Naive thymus-derived CD8-positive, alpha-beta T cell (primary cell): ENCODE measurements at regions not wholly inside any gene's neighbourhood (a gene's known extent, or its start where the extent isn't known, plus 50 kb on each side); places are given as distances from the start of the nearest gene placed in this dataset.

Source experiments
- ATAC-seq, 2 donors: fragments of 150-1000 bp; cut with Tn5 transposase in 1 of 2; sonication (Bioruptor Pico), chemical (Tn5 transposase) in 1 of 2; 1 replicate in 1 of 2; 2 replicates in 1 of 2; pipeline ENCODE4 v1.10.0; 2021; ENCODE audit warnings: mild to moderate bottlenecking in 2 of 2, moderate library complexity in 2 of 2
- POLR2A ChIA-PET: fragments of 350-600 bp; sonication (Branson Sonifier 250); formaldehyde crosslinking; loops from one replicate; lab custom pipeline; 2021; ENCODE audit warnings: antibody characterized with exemption; lab: Charles Lee
- DNase-seq, 10 donors: peaks; one replicate each; pipeline versions ENCODE4 v3.0.0 to v3.0.0-alpha.2; 2020 to 2022
- H3K27ac Mint-ChIP-seq, 10 donors: one replicate each; pipeline ENCODE4 v1.8.0; 2020 to 2022; ENCODE audit warnings: mild to moderate bottlenecking in 10 of 10, mixed read lengths in 10 of 10, moderate library complexity in 4 of 10, inconsistent platforms in 1 of 10
- H3K27me3 Mint-ChIP-seq, 5 donors: one replicate each; pipeline ENCODE4 v1.8.0; 2021 to 2022; ENCODE audit warnings: mixed read lengths in 5 of 5
- H3K36me3 Mint-ChIP-seq, 3 donors: one replicate each; pipeline ENCODE4 v1.8.0; 2020 to 2022; ENCODE audit warnings: mixed read lengths in 3 of 3, mild to moderate bottlenecking in 2 of 3, inconsistent platforms in 1 of 3
- H3K4me1 Mint-ChIP-seq, 4 donors: one replicate each; pipeline ENCODE4 v1.8.0; 2021 to 2022; ENCODE audit warnings: mixed read lengths in 4 of 4
- H3K4me3 Mint-ChIP-seq, 10 donors: one replicate each; pipeline ENCODE4 v1.8.0; 2020 to 2022; ENCODE audit warnings: mild to moderate bottlenecking in 10 of 10, mixed read lengths in 10 of 10, moderate library complexity in 6 of 10, inconsistent platforms in 1 of 10
- H3K9me3 Mint-ChIP-seq, 9 donors: one replicate each; pipeline ENCODE4 v1.8.0; 2020 to 2022; ENCODE audit warnings: mixed read lengths in 9 of 9, mild to moderate bottlenecking in 3 of 9, inconsistent platforms in 1 of 9, moderate library complexity in 1 of 9

DNA sequence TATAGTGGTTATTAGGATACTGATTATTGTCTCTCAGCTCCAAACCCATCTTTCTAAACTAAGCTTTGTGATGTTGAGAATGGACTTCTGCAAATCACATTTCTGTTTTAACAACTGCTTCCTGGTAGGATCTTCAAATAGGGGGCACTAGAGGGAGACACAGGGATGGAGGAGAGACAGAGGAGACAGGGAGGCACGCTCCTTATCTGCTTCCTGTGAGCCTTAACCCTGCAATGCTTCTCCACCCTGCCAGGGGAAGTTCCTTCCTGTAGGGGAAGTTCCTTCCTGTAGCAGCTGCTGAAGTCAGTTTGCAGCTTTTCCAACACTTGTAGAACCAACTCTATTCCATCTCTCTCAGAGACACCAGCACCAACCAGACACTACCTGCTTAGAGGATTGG is 847.2 kb downstream of the CCSER2 start:
- Mint-ChIP-seq H3K27me3 (peaks cover 0 to 8% (median 3%) of the 10 kb centered on the region in 5 donors), H3K36me3 (no peaks in the 10 kb centered on the region), H3K4me3 (no peak overlapping the region), H3K9me3 (peaks cover 0 to 10% (median 0%) of the 10 kb centered on the region in 9 donors), H3K27ac (no peak overlapping the region), H3K4me1 (no peaks in the 10 kb centered on the region)
- POLR2A ChIA-PET: no interaction called here
- DNase-seq: no peak
- no peak for ATAC-seq

DNA sequence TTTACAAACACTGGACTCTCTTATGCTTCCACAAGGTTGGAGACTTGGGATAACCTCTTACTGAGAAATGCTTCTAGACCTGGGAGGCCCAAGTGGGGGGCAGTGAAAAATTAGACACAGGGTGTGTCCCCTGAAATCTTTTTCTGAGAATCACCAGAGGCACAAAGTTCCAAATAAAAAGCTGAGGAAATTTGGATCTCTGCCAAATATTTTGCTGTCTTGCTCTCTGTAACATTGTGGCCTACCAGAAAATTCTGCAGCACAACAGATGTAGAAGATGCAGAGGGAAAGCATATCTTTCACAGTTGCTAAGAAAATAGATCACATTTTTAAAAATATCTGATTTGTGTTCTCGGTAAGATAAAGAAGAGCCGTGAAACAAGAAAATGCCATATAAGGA is 849.4 kb downstream of the CCSER2 start:
- no peak for DNase-seq
- Mint-ChIP-seq H3K4me3 (no peak overlapping the region), H3K4me1 (no peaks in the 10 kb centered on the region), H3K36me3 (no peaks in the 10 kb centered on the region), H3K27ac (no peak overlapping the region), H3K27me3 (peaks cover 0 to 5% (median 0%) of the 10 kb centered on the region in 5 donors), H3K9me3 (peaks cover 0 to 4% (median 0%) of the 10 kb centered on the region in 9 donors)
- ATAC-seq: no peak
- POLR2A ChIA-PET: no interaction called here

DNA sequence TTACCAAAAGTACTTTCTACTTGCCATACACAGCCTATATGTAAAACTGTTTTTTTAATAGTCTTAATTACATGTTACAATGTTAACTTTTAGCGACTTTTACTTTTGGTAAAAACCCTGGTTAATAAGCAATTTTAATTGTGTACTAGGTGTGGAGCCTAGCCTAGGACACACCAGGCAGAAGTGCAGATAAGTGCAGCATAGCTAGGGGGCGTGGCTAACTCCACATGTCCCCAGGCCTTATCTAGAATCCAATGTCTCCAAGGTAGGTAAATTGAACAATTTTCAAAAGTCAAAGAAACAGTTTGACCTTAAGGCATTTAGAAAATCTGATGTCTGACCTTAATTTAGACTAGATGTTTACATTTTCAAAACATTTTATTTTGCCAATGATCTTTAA is 858.7 kb downstream of the CCSER2 start:
- H3K4me1 Mint-ChIP-seq: no peaks in the 10 kb centered on the region
- H3K27me3 Mint-ChIP-seq: peaks cover 0 to 9% (median 1%) of the 10 kb centered on the region in 5 donors
- ATAC-seq (no peak), DNase-seq (no peak)
- H3K9me3 Mint-ChIP-seq: peaks cover 0 to 10% (median 2%) of the 10 kb centered on the region in 9 donors
- H3K4me3 Mint-ChIP-seq: no peak overlapping the region
- POLR2A ChIA-PET: no interaction called here
- no peaks in the 10 kb centered on the region for H3K36me3 Mint-ChIP-seq
- no peak overlapping the region for H3K27ac Mint-ChIP-seq

DNA sequence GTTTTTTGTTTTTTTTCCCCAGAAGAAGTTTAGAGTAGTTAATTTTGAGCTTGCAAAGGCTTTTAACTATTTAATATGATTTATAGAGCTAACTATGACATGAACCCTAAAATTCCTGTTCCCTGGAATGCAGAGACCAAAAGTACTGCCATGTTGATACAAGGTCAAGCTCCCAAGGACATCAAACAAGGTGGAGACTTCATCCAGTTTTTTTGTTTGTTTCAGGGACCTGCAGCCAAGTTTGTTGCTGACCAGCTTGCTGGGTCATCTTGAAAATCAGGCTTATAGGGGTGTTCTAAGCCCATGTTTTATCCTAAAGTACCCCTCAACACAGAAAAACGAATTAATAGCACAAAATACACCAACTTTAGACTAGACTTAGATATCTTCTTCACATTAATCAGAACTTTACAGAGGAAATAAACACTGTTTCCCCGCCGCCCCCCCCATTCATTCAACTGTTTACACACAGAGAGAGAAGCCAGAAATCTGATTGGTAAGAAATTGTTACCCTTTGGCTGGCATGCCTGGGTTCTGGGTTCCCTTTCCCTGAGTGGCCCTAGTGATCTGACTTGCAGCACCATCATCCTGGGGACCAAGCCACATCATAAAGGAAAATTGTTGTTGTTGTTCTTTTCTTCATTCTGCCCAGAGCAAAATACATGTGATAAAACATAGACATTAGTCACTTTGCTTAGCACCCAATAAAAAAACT is 860.5 kb downstream of the CCSER2 start:
- POLR2A ChIA-PET: no interaction called here
- ATAC-seq: no peak
- H3K4me3 Mint-ChIP-seq: no peak overlapping the region
- H3K4me1 Mint-ChIP-seq: no peaks in the 10 kb centered on the region
- H3K27me3 Mint-ChIP-seq: peaks cover 0 to 12% (median 1%) of the 10 kb centered on the region in 5 donors
- no peaks in the 10 kb centered on the region for H3K36me3 Mint-ChIP-seq
- peaks cover 0 to 10% (median 2%) of the 10 kb centered on the region in 9 donors for H3K9me3 Mint-ChIP-seq
- no peak overlapping the region for H3K27ac Mint-ChIP-seq
- DNase-seq: no peak

DNA sequence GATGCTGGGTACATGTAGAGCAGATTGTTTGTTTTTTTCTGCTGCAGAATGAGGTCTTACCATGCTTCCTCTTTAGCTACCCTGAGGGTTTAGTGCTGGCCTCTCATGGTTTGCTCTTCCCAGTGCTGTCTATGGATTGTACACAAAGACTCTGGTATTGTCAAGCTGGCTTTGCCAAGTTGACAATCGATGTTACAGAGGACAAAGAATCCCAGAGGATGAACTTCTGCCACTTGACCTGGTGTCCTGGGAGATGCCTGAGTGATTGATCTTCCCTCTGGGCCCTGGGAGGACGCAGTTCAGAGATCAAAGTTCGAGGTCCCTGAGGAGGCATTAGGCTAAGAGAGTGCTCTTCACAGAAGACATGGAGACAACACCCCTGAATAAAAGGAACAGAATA is 865.4 kb downstream of the CCSER2 start:
- Mint-ChIP-seq H3K27me3 (peaks cover 0 to 18% (median 3%) of the 10 kb centered on the region in 5 donors), H3K27ac (no peak overlapping the region), H3K4me3 (no peak overlapping the region), H3K36me3 (no peaks in the 10 kb centered on the region), H3K4me1 (no peaks in the 10 kb centered on the region), H3K9me3 (peaks cover 0 to 10% (median 0%) of the 10 kb centered on the region in 9 donors)
- POLR2A ChIA-PET: no interaction called here
- DNase-seq: no peak
- no peak for ATAC-seq

DNA sequence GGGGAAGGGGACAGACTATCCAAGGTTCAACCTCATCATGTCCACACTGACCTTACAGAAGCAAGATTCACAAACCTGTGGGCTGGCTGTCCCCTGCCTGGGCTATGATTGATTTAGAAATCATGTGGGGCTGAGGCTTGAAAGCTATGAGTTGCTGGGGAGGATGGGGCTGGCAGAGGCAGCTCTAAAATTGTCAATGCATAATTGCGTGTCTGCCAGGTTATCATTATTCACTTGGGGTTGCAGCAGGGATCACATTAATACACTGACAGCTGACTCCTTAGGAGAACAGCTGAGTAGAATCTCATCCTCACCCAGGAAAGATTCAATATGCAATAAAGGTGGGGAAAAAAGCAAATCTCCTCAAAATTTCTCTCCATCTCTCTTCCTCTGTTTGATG is 866.3 kb downstream of the CCSER2 start:
- ATAC-seq (no peak), DNase-seq (no peak)
- Mint-ChIP-seq H3K27me3 (peaks cover 0 to 24% (median 3%) of the 10 kb centered on the region in 5 donors), H3K4me1 (no peaks in the 10 kb centered on the region), H3K36me3 (no peaks in the 10 kb centered on the region), H3K27ac (no peak overlapping the region), H3K9me3 (peaks cover 0 to 10% (median 0%) of the 10 kb centered on the region in 9 donors), H3K4me3 (no peak overlapping the region)
- POLR2A ChIA-PET: no interaction called here

DNA sequence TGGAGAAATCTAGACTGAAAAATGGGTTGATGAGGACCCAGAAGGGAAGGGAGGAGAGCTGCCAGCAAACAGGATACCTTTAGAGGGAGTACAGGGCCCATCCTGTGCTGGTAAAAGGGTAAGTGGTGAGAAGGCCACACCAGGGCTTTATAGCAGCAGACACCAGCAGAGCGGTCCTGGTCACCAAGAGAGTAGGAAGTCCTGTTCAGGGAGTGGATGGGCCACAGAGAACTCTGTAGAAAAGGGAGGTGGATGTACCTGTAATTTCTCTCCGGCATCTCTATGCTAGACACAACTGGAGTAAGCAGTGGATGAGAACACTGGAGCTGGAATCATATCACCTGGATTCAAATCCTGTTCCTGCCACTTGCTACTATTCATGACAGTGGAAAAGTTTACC is 867.2 kb downstream of the CCSER2 start:
- H3K9me3 Mint-ChIP-seq: peaks cover 0 to 10% (median 0%) of the 10 kb centered on the region in 9 donors
- no peak for ATAC-seq
- POLR2A ChIA-PET: no interaction called here
- no peak for DNase-seq
- no peak overlapping the region for H3K27ac Mint-ChIP-seq
- H3K27me3 Mint-ChIP-seq: peaks cover 0 to 24% (median 2%) of the 10 kb centered on the region in 5 donors
- no peaks in the 10 kb centered on the region for H3K4me1 Mint-ChIP-seq
- H3K4me3 Mint-ChIP-seq: no peak overlapping the region
- no peaks in the 10 kb centered on the region for H3K36me3 Mint-ChIP-seq

DNA sequence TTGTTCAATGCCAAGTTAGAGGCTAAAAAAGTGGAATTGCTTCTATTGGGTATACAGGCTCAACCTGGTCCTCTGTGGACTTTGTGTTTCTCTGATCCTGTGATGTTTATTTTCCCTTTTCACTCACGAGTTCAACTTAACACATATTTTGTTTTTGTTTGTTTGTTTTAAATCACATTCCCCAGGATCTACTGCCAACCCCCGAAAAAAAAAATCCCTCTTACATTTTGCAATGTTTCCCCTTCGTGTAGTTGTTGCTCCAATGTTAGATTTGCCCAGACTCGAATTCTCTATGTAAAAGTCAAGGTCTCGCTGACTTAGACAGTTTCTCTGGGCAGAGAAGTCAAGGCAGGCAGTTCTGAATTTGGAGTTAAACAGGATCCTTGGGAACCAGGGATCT is 876.4 kb downstream of the CCSER2 start:
- DNase-seq (no peak), ATAC-seq (no peak)
- Mint-ChIP-seq H3K4me3 (no peak overlapping the region), H3K27me3 (peaks cover 0 to 3% (median 0%) of the 10 kb centered on the region in 5 donors), H3K27ac (no peak overlapping the region), H3K9me3 (peaks cover 0 to 11% (median 2%) of the 10 kb centered on the region in 9 donors), H3K36me3 (no peaks in the 10 kb centered on the region), H3K4me1 (no peaks in the 10 kb centered on the region)
- POLR2A ChIA-PET: no interaction called here

DNA sequence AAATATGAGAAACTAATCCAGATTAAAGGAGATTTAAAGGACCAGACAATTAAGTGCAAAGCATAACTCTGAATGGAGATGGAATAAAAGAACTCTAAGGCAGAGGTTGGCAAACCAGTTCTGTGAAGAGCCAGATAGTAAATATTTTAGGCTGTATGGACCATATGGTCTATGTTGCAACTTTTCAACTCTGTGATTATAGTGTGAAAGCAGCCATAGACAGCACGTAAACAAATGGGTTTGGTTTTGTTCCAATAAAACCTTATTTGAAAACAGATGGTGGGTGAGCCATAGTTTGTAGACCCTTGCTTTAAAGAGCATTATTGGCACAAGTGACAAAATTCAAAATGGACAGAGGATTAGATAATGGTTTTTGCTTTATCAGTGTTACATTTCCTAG is 884.1 kb downstream of the CCSER2 start:
- H3K9me3 Mint-ChIP-seq: peaks cover 0 to 13% (median 3%) of the 10 kb centered on the region in 9 donors
- H3K4me3 Mint-ChIP-seq: no peak overlapping the region
- H3K27ac Mint-ChIP-seq: no peak overlapping the region
- H3K4me1 Mint-ChIP-seq: no peaks in the 10 kb centered on the region
- ATAC-seq (no peak), DNase-seq (no peak)
- POLR2A ChIA-PET: no interaction called here
- peaks cover 0 to 22% (median 3%) of the 10 kb centered on the region in 5 donors for H3K27me3 Mint-ChIP-seq
- H3K36me3 Mint-ChIP-seq: no peaks in the 10 kb centered on the region

DNA sequence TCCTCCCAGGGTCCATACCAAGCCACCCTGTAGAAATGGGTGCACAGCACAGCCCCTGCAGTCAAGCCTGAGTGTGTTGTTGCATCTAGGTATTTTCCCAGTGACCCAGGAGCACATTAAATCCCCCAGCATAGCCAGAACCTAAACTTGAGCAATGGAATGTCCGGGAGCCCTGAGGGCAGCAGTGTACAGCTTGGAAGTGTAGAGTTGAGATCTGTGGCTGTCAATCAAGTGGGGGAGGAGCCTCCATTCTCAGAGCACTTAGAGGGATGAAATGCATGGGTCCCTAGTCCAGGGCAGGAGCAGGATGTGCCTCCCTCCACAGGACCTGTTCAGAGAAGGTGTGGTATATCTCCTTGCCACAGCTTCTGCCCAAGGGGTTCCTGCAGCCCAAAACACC is 885.1 kb downstream of the CCSER2 start:
- H3K4me3 Mint-ChIP-seq: no peak overlapping the region
- no peaks in the 10 kb centered on the region for H3K36me3 Mint-ChIP-seq
- POLR2A ChIA-PET: no interaction called here
- H3K4me1 Mint-ChIP-seq: no peaks in the 10 kb centered on the region
- ATAC-seq: no peak
- no peak overlapping the region for H3K27ac Mint-ChIP-seq
- peaks cover 0 to 22% (median 3%) of the 10 kb centered on the region in 5 donors for H3K27me3 Mint-ChIP-seq
- DNase-seq: no peak
- H3K9me3 Mint-ChIP-seq: peaks cover 0 to 8% (median 0%) of the 10 kb centered on the region in 9 donors

DNA sequence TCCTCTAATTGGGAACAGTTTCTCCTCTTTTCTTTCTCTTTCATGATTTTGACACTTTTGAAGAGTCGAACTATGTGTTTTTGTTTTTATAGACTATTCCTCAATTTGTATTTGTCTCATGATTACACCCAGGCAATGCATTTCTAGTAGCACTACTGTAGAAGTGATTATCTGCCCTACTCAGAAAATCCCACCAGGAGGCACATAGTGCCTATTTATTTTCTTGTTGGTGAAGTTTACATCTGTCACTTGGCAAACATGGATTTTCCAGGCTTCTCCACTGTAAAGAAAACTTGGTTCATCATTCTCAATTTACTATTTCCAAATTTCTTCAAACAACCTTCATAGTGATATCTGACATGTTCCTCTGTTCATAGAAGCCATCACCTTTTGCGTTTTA is 893.9 kb downstream of the CCSER2 start:
- no peaks in the 10 kb centered on the region for H3K36me3 Mint-ChIP-seq
- ATAC-seq (no peak), DNase-seq (no peak)
- POLR2A ChIA-PET: no interaction called here
- H3K4me1 Mint-ChIP-seq: peaks cover 0 to 2% (median 0%) of the 10 kb centered on the region in 4 donors
- no peak overlapping the region for H3K27ac Mint-ChIP-seq
- peaks cover 0 to 12% (median 2%) of the 10 kb centered on the region in 9 donors for H3K9me3 Mint-ChIP-seq
- peaks cover 0 to 10% (median 4%) of the 10 kb centered on the region in 5 donors for H3K27me3 Mint-ChIP-seq
- H3K4me3 Mint-ChIP-seq: no peak overlapping the region

DNA sequence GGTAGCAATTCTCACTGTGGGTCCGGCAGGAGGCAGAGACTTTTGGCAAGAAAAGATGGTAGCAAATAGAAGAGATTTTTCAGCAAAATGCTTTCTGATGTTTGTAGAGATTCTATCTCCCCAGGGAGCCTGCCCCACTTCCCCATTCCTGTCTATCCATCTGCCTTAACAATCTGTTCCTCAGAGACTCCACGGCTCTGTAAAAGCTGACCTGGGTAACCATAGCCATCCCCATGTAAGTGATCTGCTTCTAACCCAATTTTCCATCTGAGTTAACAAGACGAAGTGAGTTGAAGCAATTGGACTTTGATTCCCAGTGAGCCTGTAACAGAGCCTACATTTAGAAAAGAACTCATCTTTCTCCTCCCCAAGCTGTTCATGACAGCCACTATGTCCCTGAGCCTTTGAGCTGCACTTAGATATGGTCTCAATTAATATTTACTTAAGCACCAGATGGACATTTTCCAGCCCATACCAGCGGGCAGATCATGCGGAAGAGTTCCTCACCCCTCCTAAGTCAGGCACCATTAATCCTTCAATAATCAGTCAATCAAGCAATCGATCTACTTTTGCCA is 896.1 kb downstream of the CCSER2 start:
- H3K36me3 Mint-ChIP-seq: no peaks in the 10 kb centered on the region
- H3K4me1 Mint-ChIP-seq: peaks cover 0 to 2% (median 0%) of the 10 kb centered on the region in 4 donors
- ATAC-seq: no peak
- POLR2A ChIA-PET: no interaction called here
- H3K4me3 Mint-ChIP-seq: no peak overlapping the region
- H3K9me3 Mint-ChIP-seq: peaks cover 0 to 8% (median 1%) of the 10 kb centered on the region in 9 donors
- no peak overlapping the region for H3K27ac Mint-ChIP-seq
- no peak for DNase-seq
- peaks cover 0 to 11% (median 5%) of the 10 kb centered on the region in 5 donors for H3K27me3 Mint-ChIP-seq

DNA sequence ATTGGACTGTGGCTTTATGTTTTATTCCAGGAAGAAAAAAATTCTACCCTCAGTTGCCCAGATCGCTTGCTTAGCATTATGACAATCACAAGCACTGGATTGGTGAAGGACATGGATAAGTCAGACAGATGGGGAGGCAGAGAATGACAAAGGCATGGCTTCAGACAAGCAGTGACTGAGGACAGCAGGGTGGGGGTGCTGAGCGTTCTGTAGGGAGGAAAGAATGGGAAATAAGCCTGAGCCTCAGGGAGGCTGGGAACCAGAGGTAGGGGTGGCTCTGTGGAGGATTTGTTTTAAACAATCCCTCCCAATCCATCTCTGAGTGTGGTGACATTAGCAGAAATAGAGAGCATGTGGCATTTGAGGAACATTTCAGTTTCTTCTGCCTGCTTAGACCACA is 896.9 kb downstream of the CCSER2 start:
- POLR2A ChIA-PET: no interaction called here
- ATAC-seq (no peak), DNase-seq (no peak)
- H3K27me3 Mint-ChIP-seq: peaks cover 0 to 12% (median 5%) of the 10 kb centered on the region in 5 donors
- H3K4me3 Mint-ChIP-seq: no peak overlapping the region
- no peak overlapping the region for H3K27ac Mint-ChIP-seq
- peaks cover 0 to 6% (median 0%) of the 10 kb centered on the region in 9 donors for H3K9me3 Mint-ChIP-seq
- no peaks in the 10 kb centered on the region for H3K36me3 Mint-ChIP-seq
- H3K4me1 Mint-ChIP-seq: peaks cover 0 to 4% (median 0%) of the 10 kb centered on the region in 4 donors
